Activated B cell treated with CpG ODN at 0.5 μM for 24 hours (primary cell): ENCODE measurements at regions not wholly inside any gene's neighbourhood (a gene's known extent, or its start where the extent isn't known, plus 50 kb on each side); places are given as distances from the start of the nearest gene placed in this dataset.
A peak's percentile ranks its signal among the peaks of the same experiment; 100 is the strongest.

Experiments used
- ATAC-seq: fragments of 200-7000 bp; cut with Tn5 transposase; one replicate; pipeline ENCODE4 v1.10.0; 2021; ENCODE audit warnings: low read depth, mild to moderate bottlenecking, moderate library complexity
- CTCF ChIA-PET: fragments of 350-600 bp; sonication (Branson Sonifier 250); formaldehyde crosslinking; loops from one replicate; lab custom pipeline; 2021; ENCODE audit warnings: antibody characterized with exemption; lab: Charles Lee
- POLR2A ChIA-PET: fragments of 350-600 bp; sonication (Branson Sonifier 250); formaldehyde crosslinking; loops from one replicate; lab custom pipeline; 2021; ENCODE audit warnings: antibody characterized with exemption; lab: Charles Lee
- DNase-seq: peaks from one replicate; pipeline ENCODE4 v3.0.0; 2022
- H3K27ac Mint-ChIP-seq: one replicate; pipeline ENCODE4 v1.8.0; 2020; ENCODE audit warnings: mixed read lengths
- H3K27me3 Mint-ChIP-seq: one replicate; pipeline ENCODE4 v1.8.0; 2021; ENCODE audit warnings: mixed read lengths
- H3K36me3 Mint-ChIP-seq: one replicate; pipeline ENCODE4 v1.8.0; 2021; ENCODE audit warnings: low read depth, mixed read lengths
- H3K4me1 Mint-ChIP-seq: one replicate; pipeline ENCODE4 v1.8.0; 2021; ENCODE audit warnings: mixed read lengths
- H3K4me3 Mint-ChIP-seq: one replicate; pipeline ENCODE4 v1.8.0; 2020; ENCODE audit warnings: mild to moderate bottlenecking, mixed read lengths
- H3K9me3 Mint-ChIP-seq: one replicate; pipeline ENCODE4 v1.8.0; 2020; ENCODE audit warnings: mixed read lengths
- intact Hi-C: fragments of 100-400 bp; cut with micrococcal nuclease; formaldehyde crosslinking; loops from one replicate; pipeline ENCODE4 v1.15.1; 2024
- TF ChIP-seq, protein P1 (sequence below): fragments of 200-600 bp; IDR thresholded peaks from one replicate; pipeline ENCODE4 v1.8.0; 2022; ENCODE audit warnings: antibody characterized with exemption, mild to moderate bottlenecking

DNA sequence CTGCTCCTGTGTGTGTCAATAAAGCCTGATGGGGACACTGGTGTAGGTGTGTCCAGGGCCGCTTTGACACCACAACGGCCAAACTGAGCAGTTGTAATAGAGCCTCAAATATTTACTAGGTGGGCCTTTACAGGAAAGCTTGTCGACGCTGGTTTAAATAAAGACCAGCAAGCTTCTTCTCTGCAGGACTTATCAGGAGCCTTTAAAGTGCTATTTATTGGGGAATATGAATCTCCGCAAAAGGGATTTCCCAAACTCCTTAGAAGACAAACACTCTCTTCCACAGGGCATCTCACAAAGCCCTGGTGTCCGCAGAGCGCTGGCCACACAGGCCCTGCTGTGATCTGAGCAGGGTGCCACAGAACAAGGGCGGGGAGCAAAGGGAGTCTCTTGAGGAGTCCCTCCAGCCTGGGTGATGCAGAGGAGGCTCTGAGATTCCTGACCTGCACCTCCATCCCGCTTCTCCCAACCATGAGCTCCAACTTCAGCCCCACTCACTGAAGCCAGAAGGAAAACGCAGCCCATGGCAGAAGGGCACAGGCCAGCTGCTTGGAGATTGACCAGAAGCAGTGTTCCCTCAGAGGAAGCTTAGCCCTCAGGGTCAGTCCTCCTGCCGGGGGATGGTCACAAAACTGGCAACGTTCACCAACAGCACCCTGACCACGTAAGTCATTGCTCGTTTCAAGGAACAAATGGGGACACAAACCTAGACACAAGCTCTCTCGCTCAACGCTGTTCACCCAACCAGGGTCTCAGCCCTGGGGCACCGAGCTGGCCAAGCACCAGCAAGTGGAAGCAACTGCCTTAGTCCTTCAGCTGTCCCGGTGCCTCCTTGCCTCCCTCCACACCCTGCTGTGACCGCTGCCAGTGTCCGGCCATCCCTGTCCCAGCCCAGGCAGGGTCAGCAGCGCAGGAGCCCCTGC is 129.5 kb downstream of the OAT start:
- ATAC-seq (no peak), DNase-seq (no peak)
- Mint-ChIP-seq H3K27ac (no peak overlapping the region), H3K4me1 (peaks cover 19% of the 10 kb centered on the region), H3K4me3 (no peak overlapping the region), H3K27me3 (no peaks in the 10 kb centered on the region), H3K36me3 (no peaks in the 10 kb centered on the region), H3K9me3 (no peaks in the 10 kb centered on the region)
- POLR2A ChIA-PET: no interaction called here
- intact Hi-C loops: no loop called here
- CTCF ChIA-PET: interaction anchor here (1.1 kb wide), 1 partner anchor 100 kb away, joined by 3 read pairs; no protein-coding TSS in a partner anchor
- TF ChIP-seq, protein P1, sequence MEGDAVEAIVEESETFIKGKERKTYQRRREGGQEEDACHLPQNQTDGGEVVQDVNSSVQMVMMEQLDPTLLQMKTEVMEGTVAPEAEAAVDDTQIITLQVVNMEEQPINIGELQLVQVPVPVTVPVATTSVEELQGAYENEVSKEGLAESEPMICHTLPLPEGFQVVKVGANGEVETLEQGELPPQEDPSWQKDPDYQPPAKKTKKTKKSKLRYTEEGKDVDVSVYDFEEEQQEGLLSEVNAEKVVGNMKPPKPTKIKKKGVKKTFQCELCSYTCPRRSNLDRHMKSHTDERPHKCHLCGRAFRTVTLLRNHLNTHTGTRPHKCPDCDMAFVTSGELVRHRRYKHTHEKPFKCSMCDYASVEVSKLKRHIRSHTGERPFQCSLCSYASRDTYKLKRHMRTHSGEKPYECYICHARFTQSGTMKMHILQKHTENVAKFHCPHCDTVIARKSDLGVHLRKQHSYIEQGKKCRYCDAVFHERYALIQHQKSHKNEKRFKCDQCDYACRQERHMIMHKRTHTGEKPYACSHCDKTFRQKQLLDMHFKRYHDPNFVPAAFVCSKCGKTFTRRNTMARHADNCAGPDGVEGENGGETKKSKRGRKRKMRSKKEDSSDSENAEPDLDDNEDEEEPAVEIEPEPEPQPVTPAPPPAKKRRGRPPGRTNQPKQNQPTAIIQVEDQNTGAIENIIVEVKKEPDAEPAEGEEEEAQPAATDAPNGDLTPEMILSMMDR: no peak

DNA sequence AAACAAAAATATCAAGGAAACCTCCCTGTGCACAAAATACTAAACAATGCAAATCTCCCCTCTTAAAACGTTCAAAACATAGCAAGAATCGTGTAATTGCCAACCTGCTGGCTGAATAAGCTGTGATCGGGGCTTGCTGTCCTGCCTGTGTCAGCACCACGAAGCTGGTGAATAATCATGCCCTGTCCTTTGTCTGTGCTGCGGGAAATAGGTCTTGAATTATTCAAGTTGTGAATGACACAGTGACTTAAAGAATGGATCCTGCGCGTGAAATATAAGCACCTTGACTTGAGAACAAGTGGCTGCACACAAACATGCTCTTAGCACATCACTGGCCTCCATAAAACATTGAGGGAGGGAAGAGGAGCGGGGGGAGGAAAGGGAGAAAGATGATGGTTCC is 130.2 kb downstream of the OAT start:
- no peaks in the 10 kb centered on the region for H3K27me3 Mint-ChIP-seq
- ATAC-seq (no peak), DNase-seq (no peak)
- H3K27ac Mint-ChIP-seq: no peak overlapping the region
- intact Hi-C loops: no loop called here
- POLR2A ChIA-PET: no interaction called here
- H3K36me3 Mint-ChIP-seq: no peaks in the 10 kb centered on the region
- H3K9me3 Mint-ChIP-seq: no peaks in the 10 kb centered on the region
- H3K4me3 Mint-ChIP-seq: no peak overlapping the region
- TF ChIP-seq, protein P1: no peak
- peaks cover 19% of the 10 kb centered on the region for H3K4me1 Mint-ChIP-seq
- CTCF ChIA-PET: no interaction called here

DNA sequence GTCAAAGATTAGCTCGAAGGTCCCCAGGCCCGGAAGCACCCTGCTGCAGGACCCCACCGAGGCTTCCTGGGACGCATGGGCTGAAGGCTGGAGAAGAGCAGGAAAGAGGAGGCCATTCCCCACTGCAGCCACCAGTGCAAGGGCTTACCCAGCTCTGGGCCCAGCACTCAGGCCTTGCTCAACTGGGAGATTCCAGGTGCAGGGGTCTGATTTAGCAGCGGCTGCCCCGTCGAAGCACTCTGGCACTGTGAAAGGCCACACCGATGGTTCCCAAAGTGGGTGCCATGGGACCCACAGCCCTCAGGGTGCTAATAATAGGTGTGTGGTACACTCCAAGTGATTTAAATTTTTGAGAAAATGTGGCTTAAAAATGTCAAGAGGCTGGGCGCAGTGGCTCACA is 130.9 kb downstream of the OAT start:
- Mint-ChIP-seq H3K36me3 (no peaks in the 10 kb centered on the region), H3K9me3 (no peaks in the 10 kb centered on the region), H3K27ac (no peak overlapping the region), H3K27me3 (no peaks in the 10 kb centered on the region), H3K4me3 (no peak overlapping the region), H3K4me1 (peaks cover 19% of the 10 kb centered on the region)
- intact Hi-C loops: no loop called here
- TF ChIP-seq, protein P1: no peak
- no peak for DNase-seq
- ChIA-PET POLR2A (no interaction called here), CTCF (no interaction called here)
- no peak for ATAC-seq

DNA sequence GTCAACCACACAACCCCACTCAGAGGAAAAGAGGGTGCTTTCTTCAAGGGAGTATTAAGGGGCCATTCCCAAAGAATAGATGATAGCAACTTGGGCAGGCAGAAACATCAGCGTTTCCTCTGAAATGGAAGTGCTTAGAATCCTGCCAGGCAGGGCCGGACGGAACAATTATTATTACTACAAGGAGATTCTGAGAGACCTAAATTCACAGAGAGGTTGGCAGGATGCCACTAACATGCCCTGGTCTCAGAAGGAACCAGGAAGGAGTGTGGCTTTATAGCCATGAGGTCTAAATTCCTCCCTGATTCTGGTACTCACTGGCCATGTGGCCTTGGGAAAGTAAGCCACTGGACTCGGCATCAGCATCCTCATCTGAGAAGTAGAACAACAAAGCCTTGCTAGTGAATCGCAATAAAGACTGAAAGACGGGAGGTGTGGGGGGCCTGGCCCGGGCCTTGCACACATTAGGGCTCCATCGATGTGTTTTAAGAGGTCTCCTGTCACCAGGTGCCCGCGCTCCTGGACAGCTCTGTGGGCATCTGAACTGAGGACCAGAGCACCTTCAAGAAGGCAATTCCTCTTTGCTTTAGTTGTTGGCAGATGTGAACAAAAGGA is 131.5 kb downstream of the OAT start:
- TF ChIP-seq, protein P1: no peak
- Mint-ChIP-seq H3K27ac (no peak overlapping the region), H3K9me3 (no peaks in the 10 kb centered on the region), H3K27me3 (no peaks in the 10 kb centered on the region), H3K4me3 (no peak overlapping the region), H3K36me3 (no peaks in the 10 kb centered on the region), H3K4me1 (peaks cover 19% of the 10 kb centered on the region)
- intact Hi-C loops: no loop called here
- ChIA-PET POLR2A (no interaction called here), CTCF (no interaction called here)
- peak; percentile 7 for DNase-seq
- no peak for ATAC-seq

DNA sequence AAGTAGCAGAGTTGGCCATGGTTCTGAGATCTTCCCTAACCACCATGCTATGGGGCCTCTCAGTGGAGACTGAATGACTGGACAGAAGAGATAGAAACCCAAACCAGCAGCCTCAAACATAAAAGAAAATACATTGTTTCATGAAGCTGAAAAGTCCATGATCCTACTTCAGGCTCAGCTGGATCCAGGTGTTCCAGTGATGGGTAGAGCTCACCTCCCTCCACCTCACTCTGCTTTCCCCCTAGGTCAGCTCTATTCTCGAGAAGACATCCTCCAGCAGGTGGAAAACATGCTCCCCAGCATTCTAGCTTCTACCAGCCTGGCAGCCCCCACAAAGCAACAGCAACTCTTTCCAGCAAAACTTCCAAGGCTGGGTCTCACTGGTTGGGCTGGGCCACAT is 132.1 kb downstream of the OAT start:
- CTCF ChIA-PET: no interaction called here
- H3K36me3 Mint-ChIP-seq: no peaks in the 10 kb centered on the region
- no peak overlapping the region for H3K4me3 Mint-ChIP-seq
- POLR2A ChIA-PET: no interaction called here
- H3K27ac Mint-ChIP-seq: no peak overlapping the region
- H3K4me1 Mint-ChIP-seq: peaks cover 19% of the 10 kb centered on the region
- intact Hi-C loops: no loop called here
- H3K27me3 Mint-ChIP-seq: peaks cover 3% of the 10 kb centered on the region
- no peaks in the 10 kb centered on the region for H3K9me3 Mint-ChIP-seq
- DNase-seq (no peak), ATAC-seq (no peak)
- TF ChIP-seq, protein P1: no peak
